ENCODE measurements at regions not wholly inside any gene's neighbourhood (a gene's known extent, or its start where the extent isn't known, plus 50 kb on each side); places are given as distances from the start of the nearest gene placed in this dataset.

DNA sequence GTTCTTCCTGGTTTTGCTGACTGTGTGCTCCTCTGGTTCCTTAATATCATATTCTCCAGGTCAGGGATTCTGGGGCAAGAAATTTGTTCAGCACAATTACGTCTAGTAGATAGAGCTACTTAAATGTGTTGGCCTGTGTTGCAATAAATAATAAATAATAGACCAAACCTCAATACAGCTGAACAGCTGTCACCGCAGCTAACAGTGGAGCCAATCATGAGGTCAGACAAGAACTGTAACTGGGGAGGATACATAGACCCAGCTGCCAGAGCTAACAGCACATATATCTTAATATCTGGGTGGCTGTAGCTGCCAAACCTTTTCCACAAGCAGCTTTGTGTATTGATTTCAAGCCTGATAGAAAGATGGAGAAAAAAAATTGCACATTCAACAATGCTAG, 1596.3 kb upstream of the PCDH20 start:
- TF ChIP-seq POLR2AphosphoS5 (IDR thresholded peaks at IDR 0.05): no peak
- TF ChIP-seq, protein P1, sequence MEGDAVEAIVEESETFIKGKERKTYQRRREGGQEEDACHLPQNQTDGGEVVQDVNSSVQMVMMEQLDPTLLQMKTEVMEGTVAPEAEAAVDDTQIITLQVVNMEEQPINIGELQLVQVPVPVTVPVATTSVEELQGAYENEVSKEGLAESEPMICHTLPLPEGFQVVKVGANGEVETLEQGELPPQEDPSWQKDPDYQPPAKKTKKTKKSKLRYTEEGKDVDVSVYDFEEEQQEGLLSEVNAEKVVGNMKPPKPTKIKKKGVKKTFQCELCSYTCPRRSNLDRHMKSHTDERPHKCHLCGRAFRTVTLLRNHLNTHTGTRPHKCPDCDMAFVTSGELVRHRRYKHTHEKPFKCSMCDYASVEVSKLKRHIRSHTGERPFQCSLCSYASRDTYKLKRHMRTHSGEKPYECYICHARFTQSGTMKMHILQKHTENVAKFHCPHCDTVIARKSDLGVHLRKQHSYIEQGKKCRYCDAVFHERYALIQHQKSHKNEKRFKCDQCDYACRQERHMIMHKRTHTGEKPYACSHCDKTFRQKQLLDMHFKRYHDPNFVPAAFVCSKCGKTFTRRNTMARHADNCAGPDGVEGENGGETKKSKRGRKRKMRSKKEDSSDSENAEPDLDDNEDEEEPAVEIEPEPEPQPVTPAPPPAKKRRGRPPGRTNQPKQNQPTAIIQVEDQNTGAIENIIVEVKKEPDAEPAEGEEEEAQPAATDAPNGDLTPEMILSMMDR (IDR thresholded peaks at IDR 0.05): no peak

Measured in esophagus muscularis mucosa (tissue), 3 donors.